ENCODE measurements at regions not wholly inside any gene's neighbourhood (a gene's known extent, or its start where the extent isn't known, plus 50 kb on each side); places are given as distances from the start of the nearest gene placed in this dataset.

GRCh38 chr7:10038351-10038750 lies 935.3 kb upstream of the PHF14 start:
- no peak for DNase-seq

GRCh38 chr7:10040674-10041073 lies 933.0 kb upstream of the PHF14 start:
- no peak for DNase-seq

GRCh38 chr7:10070899-10071298 lies 902.8 kb upstream of the PHF14 start:
- no peak for DNase-seq

- DNase-seq, result no peak
These were observed 897.8 kb upstream of the PHF14 start for GRCh38 chr7:10075866-10076265.

GRCh38 chr7:10076660-10077300 lies 896.9 kb upstream of the PHF14 start:
- no peak for DNase-seq

GRCh38 chr7:10079572-10079971 lies 894.1 kb upstream of the PHF14 start:
- DNase-seq, result no peak

GRCh38 chr7:10082896-10083295 lies 890.8 kb upstream of the PHF14 start:
- no peak for DNase-seq

- DNase-seq, result no peak
These were observed 889.9 kb upstream of the PHF14 start for GRCh38 chr7:10083766-10084165.

- no peak for DNase-seq
These were observed 888.4 kb upstream of the PHF14 start for GRCh38 chr7:10085231-10085630.

- DNase-seq, result no peak
These were observed 873.1 kb upstream of the PHF14 start for GRCh38 chr7:10100572-10100971.

- no peak for DNase-seq
These were observed 872.3 kb upstream of the PHF14 start for GRCh38 chr7:10101351-10101750.

- no peak for DNase-seq
These were observed 869.4 kb upstream of the PHF14 start for GRCh38 chr7:10104292-10104691.

- no peak for DNase-seq
These were observed 867.1 kb upstream of the PHF14 start for GRCh38 chr7:10106609-10107008.

- no peak for DNase-seq
These were observed 857.2 kb upstream of the PHF14 start for GRCh38 chr7:10116511-10116910.

- no peak for DNase-seq
These were observed 855.9 kb upstream of the PHF14 start for GRCh38 chr7:10117815-10118214.

- no peak for DNase-seq
These were observed 852.7 kb upstream of the PHF14 start for GRCh38 chr7:10120936-10121335.

GRCh38 chr7:10121631-10122030 lies 852.0 kb upstream of the PHF14 start:
- no peak for DNase-seq

GRCh38 chr7:10122551-10123100 lies 851.0 kb upstream of the PHF14 start:
- DNase-seq, result no peak

- no peak for DNase-seq
These were observed 844.9 kb upstream of the PHF14 start for GRCh38 chr7:10128748-10129147.

- no peak for DNase-seq
These were observed 835.4 kb upstream of the PHF14 start for GRCh38 chr7:10138087-10138854.

- DNase-seq, result no peak
These were observed 827.4 kb upstream of the PHF14 start for GRCh38 chr7:10146271-10146670.

GRCh38 chr7:10156972-10157371 lies 816.7 kb upstream of the PHF14 start:
- DNase-seq, result no peak

- DNase-seq, result no peak
These were observed 791.7 kb upstream of the PHF14 start for GRCh38 chr7:10181996-10182395.

GRCh38 chr7:10192074-10192473 lies 781.6 kb upstream of the PHF14 start:
- no peak for DNase-seq
